ENCODE measurements at regions not wholly inside any gene's neighbourhood (a gene's known extent, or its start where the extent isn't known, plus 50 kb on each side); places are given as distances from the start of the nearest gene placed in this dataset.

- H3K4me1 ChIP-seq (ENCODE audit: control insufficient read depth in 1 of 2, insufficient read depth in 2 of 2, low read length in 2 of 2): no peaks in the 10 kb centered on the region
- H3K27me3 ChIP-seq (ENCODE audit: low read depth, low read length): no peaks in the 10 kb centered on the region
- no peak overlapping the region for H3K27ac ChIP-seq (ENCODE audit: low read length)
- no peak overlapping the region for H3K4me3 ChIP-seq (ENCODE audit: low read depth in 1 of 2, low read length in 2 of 2)
- H3K36me3 ChIP-seq (ENCODE audit: control insufficient read depth in 1 of 2, insufficient read depth in 2 of 2, low read length in 2 of 2): no peaks in the 10 kb centered on the region
- H3K9me3 ChIP-seq (ENCODE audit: control insufficient read depth in 1 of 2, low read length in 2 of 2): no peaks in the 10 kb centered on the region
These were observed 101.4 kb downstream of the PDCL3 start for GRCh38 chr2:100664021-100664755.

DNA sequence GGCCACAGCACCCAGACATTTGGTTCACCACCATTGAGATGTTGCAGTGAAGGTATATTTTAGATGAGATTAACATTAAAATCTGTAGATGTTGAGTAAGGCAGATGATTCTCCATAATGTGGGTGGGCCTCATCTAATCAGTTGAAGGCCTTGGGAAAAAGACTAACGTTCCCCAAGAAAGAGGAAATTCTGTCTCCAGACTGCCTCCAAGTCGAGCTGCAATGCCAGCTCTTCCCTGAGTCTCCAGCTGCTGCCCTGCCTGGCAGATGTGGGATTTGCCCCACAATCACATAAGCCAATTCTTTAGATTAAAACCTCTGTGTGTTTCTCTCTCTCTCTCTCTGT lies 101.9 kb downstream of the PDCL3 start:
- no peak overlapping the region for H3K27ac ChIP-seq (ENCODE audit: low read length)
- H3K9me3 ChIP-seq (ENCODE audit: control insufficient read depth in 1 of 2, low read length in 2 of 2): no peaks in the 10 kb centered on the region
- H3K4me1 ChIP-seq (ENCODE audit: control insufficient read depth in 1 of 2, insufficient read depth in 2 of 2, low read length in 2 of 2): no peaks in the 10 kb centered on the region
- H3K36me3 ChIP-seq (ENCODE audit: control insufficient read depth in 1 of 2, insufficient read depth in 2 of 2, low read length in 2 of 2): no peaks in the 10 kb centered on the region
- no peaks in the 10 kb centered on the region for H3K27me3 ChIP-seq (ENCODE audit: low read depth, low read length)
- H3K4me3 ChIP-seq (ENCODE audit: low read depth in 1 of 2, low read length in 2 of 2): no peak overlapping the region

GRCh38 chr2:100666996-100667395 lies 104.2 kb downstream of the PDCL3 start:
- H3K27me3 ChIP-seq (ENCODE audit: low read depth, low read length): no peaks in the 10 kb centered on the region
- H3K36me3 ChIP-seq (ENCODE audit: control insufficient read depth in 1 of 2, insufficient read depth in 2 of 2, low read length in 2 of 2): no peaks in the 10 kb centered on the region
- no peaks in the 10 kb centered on the region for H3K4me1 ChIP-seq (ENCODE audit: control insufficient read depth in 1 of 2, insufficient read depth in 2 of 2, low read length in 2 of 2)

GRCh38 chr2:100667801-100668200 lies 105.0 kb downstream of the PDCL3 start:
- Histone ChIP-seq H3K27ac (ENCODE audit: low read length) (no peak overlapping the region), H3K27me3 (ENCODE audit: low read depth, low read length) (no peaks in the 10 kb centered on the region), H3K4me3 (ENCODE audit: low read depth in 1 of 2, low read length in 2 of 2) (no peak overlapping the region), H3K9me3 (ENCODE audit: control insufficient read depth in 1 of 2, low read length in 2 of 2) (no peaks in the 10 kb centered on the region), H3K36me3 (ENCODE audit: control insufficient read depth in 1 of 2, insufficient read depth in 2 of 2, low read length in 2 of 2) (no peaks in the 10 kb centered on the region), H3K4me1 (ENCODE audit: control insufficient read depth in 1 of 2, insufficient read depth in 2 of 2, low read length in 2 of 2) (no peaks in the 10 kb centered on the region)

More at GRCh38 chr2:100666996-100667395, 104.2 kb downstream of the PDCL3 start:
- H3K27ac ChIP-seq (ENCODE audit: low read length): no peak overlapping the region
- H3K4me3 ChIP-seq (ENCODE audit: low read depth in 1 of 2, low read length in 2 of 2): no peak overlapping the region
- no peaks in the 10 kb centered on the region for H3K9me3 ChIP-seq (ENCODE audit: control insufficient read depth in 1 of 2, low read length in 2 of 2)

DNA sequence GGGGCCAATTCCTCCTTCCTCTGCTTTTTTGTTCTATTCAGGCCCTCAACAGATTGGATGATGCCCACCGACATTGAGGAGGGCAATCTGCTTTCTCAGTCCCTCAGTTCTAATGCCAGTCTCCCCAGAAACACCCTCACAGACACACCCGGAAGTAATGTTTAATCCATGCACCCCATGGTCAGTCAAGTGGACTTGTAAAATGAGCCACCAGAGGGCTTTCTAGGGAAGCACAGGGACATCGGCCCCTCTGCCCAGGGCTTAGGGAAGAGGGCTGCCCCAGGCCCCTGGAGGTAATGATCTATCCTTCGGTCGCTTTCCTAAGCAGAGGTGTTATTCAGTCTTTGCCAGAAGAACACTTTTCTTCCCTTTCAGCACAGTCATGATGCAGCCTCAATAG lies 107.4 kb downstream of the PDCL3 start:
- Histone ChIP-seq H3K27ac (ENCODE audit: low read length) (no peak overlapping the region), H3K9me3 (ENCODE audit: control insufficient read depth in 1 of 2, low read length in 2 of 2) (no peaks in the 10 kb centered on the region), H3K4me1 (ENCODE audit: control insufficient read depth in 1 of 2, insufficient read depth in 2 of 2, low read length in 2 of 2) (no peaks in the 10 kb centered on the region), H3K27me3 (ENCODE audit: low read depth, low read length) (no peaks in the 10 kb centered on the region), H3K36me3 (ENCODE audit: control insufficient read depth in 1 of 2, insufficient read depth in 2 of 2, low read length in 2 of 2) (no peaks in the 10 kb centered on the region), H3K4me3 (ENCODE audit: low read depth in 1 of 2, low read length in 2 of 2) (no peak overlapping the region)

- no peak overlapping the region for H3K27ac ChIP-seq (ENCODE audit: low read length)
These were observed 110.3 kb downstream of the PDCL3 start for GRCh38 chr2:100673115-100673514.

GRCh38 chr2:100673691-100674485 lies 111.1 kb downstream of the PDCL3 start:
- H3K4me3 ChIP-seq (ENCODE audit: low read depth in 1 of 2, low read length in 2 of 2): no peak overlapping the region
- no peaks in the 10 kb centered on the region for H3K36me3 ChIP-seq (ENCODE audit: control insufficient read depth in 1 of 2, insufficient read depth in 2 of 2, low read length in 2 of 2)
- H3K27ac ChIP-seq (ENCODE audit: low read length): no peak overlapping the region
- H3K27me3 ChIP-seq (ENCODE audit: low read depth, low read length): no peaks in the 10 kb centered on the region
- H3K4me1 ChIP-seq (ENCODE audit: control insufficient read depth in 1 of 2, insufficient read depth in 2 of 2, low read length in 2 of 2): no peaks in the 10 kb centered on the region
- no peaks in the 10 kb centered on the region for H3K9me3 ChIP-seq (ENCODE audit: control insufficient read depth in 1 of 2, low read length in 2 of 2)

More at GRCh38 chr2:100673115-100673514, 110.3 kb downstream of the PDCL3 start:
- Histone ChIP-seq H3K4me1 (ENCODE audit: control insufficient read depth in 1 of 2, insufficient read depth in 2 of 2, low read length in 2 of 2) (no peaks in the 10 kb centered on the region), H3K9me3 (ENCODE audit: control insufficient read depth in 1 of 2, low read length in 2 of 2) (no peaks in the 10 kb centered on the region), H3K27me3 (ENCODE audit: low read depth, low read length) (no peaks in the 10 kb centered on the region), H3K4me3 (ENCODE audit: low read depth in 1 of 2, low read length in 2 of 2) (no peak overlapping the region), H3K36me3 (ENCODE audit: control insufficient read depth in 1 of 2, insufficient read depth in 2 of 2, low read length in 2 of 2) (no peaks in the 10 kb centered on the region)

- Histone ChIP-seq H3K27ac (ENCODE audit: low read length) (no peak overlapping the region), H3K9me3 (ENCODE audit: control insufficient read depth in 1 of 2, low read length in 2 of 2) (no peaks in the 10 kb centered on the region), H3K4me3 (ENCODE audit: low read depth in 1 of 2, low read length in 2 of 2) (no peak overlapping the region), H3K27me3 (ENCODE audit: low read depth, low read length) (no peaks in the 10 kb centered on the region), H3K4me1 (ENCODE audit: control insufficient read depth in 1 of 2, insufficient read depth in 2 of 2, low read length in 2 of 2) (no peaks in the 10 kb centered on the region), H3K36me3 (ENCODE audit: control insufficient read depth in 1 of 2, insufficient read depth in 2 of 2, low read length in 2 of 2) (no peaks in the 10 kb centered on the region)
These were observed 111.9 kb downstream of the PDCL3 start for GRCh38 chr2:100674666-100675065.

GRCh38 chr2:100675373-100675772 lies 112.6 kb downstream of the PDCL3 start:
- no peaks in the 10 kb centered on the region for H3K36me3 ChIP-seq (ENCODE audit: control insufficient read depth in 1 of 2, insufficient read depth in 2 of 2, low read length in 2 of 2)
- no peaks in the 10 kb centered on the region for H3K9me3 ChIP-seq (ENCODE audit: control insufficient read depth in 1 of 2, low read length in 2 of 2)
- H3K27ac ChIP-seq (ENCODE audit: low read length): no peak overlapping the region
- no peak overlapping the region for H3K4me3 ChIP-seq (ENCODE audit: low read depth in 1 of 2, low read length in 2 of 2)
- H3K27me3 ChIP-seq (ENCODE audit: low read depth, low read length): no peaks in the 10 kb centered on the region
- no peaks in the 10 kb centered on the region for H3K4me1 ChIP-seq (ENCODE audit: control insufficient read depth in 1 of 2, insufficient read depth in 2 of 2, low read length in 2 of 2)

DNA sequence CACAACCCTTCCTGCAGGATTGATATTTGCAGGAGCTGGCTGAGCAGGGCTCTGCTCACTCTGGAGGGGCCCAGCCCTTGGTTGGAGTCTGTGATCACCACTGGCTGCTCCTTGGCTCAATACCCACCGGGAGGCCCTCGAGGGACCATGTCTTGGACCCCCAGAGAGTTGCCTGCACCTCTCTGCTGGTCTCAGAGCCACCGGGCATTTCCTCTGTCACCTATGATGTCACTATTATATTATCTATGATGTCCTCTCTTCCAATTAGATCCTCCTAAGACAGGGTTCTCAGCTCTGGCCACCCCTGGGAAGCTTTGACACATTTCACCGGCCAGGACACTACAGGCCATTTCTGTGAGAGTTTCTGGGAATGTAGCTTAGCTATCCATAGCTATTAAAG lies 113.1 kb downstream of the PDCL3 start:
- Histone ChIP-seq H3K36me3 (ENCODE audit: control insufficient read depth in 1 of 2, insufficient read depth in 2 of 2, low read length in 2 of 2) (no peaks in the 10 kb centered on the region), H3K9me3 (ENCODE audit: control insufficient read depth in 1 of 2, low read length in 2 of 2) (no peaks in the 10 kb centered on the region), H3K4me3 (ENCODE audit: low read depth in 1 of 2, low read length in 2 of 2) (no peak overlapping the region), H3K27ac (ENCODE audit: low read length) (no peak overlapping the region), H3K4me1 (ENCODE audit: control insufficient read depth in 1 of 2, insufficient read depth in 2 of 2, low read length in 2 of 2) (no peaks in the 10 kb centered on the region), H3K27me3 (ENCODE audit: low read depth, low read length) (no peaks in the 10 kb centered on the region)

DNA sequence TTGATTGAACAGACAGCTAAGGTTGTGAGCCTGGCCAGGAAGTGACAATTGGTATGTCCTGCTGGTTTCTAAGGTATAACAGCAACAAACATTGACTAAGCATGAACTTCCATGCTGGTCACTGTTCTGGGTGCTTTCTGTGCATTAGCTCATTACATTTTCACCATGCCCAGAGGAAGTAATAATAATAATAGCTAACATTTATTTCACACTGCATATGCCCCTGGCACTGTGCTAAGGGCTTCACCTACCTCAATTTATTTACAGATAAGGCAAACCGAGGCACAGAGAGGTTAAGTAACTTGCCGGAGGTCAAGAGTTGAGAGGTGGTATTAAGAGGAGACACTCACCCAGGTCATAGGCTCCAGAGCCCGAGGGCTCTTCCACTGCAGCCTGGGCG lies 113.6 kb downstream of the PDCL3 start:
- H3K4me1 ChIP-seq (ENCODE audit: control insufficient read depth in 1 of 2, insufficient read depth in 2 of 2, low read length in 2 of 2): no peaks in the 10 kb centered on the region
- H3K27ac ChIP-seq (ENCODE audit: low read length): no peak overlapping the region

More for the DNA sequence above, 113.6 kb downstream of the PDCL3 start:
- Histone ChIP-seq H3K27me3 (ENCODE audit: low read depth, low read length) (no peaks in the 10 kb centered on the region), H3K4me3 (ENCODE audit: low read depth in 1 of 2, low read length in 2 of 2) (no peak overlapping the region), H3K36me3 (ENCODE audit: control insufficient read depth in 1 of 2, insufficient read depth in 2 of 2, low read length in 2 of 2) (no peaks in the 10 kb centered on the region), H3K9me3 (ENCODE audit: control insufficient read depth in 1 of 2, low read length in 2 of 2) (no peaks in the 10 kb centered on the region)

Measured in muscle layer of duodenum (tissue), 2 donors.